Brain microvascular endothelial cell (primary cell): ENCODE measurements at regions not wholly inside any gene's neighbourhood (a gene's known extent, or its start where the extent isn't known, plus 50 kb on each side); places are given as distances from the start of the nearest gene placed in this dataset.

ENCODE experiments used
- DNase-seq: peaks from one replicate; pipeline ENCODE4 v3.0.0-alpha.2; 2020
- H3K27ac ChIP-seq: fragments of 250-450 bp; sonication (Bioruptor Pico); 2 replicates; pipeline ENCODE4 v1.5.1; 2020; ENCODE audit warnings: mild to moderate bottlenecking, moderate library complexity
- H3K27me3 ChIP-seq: fragments of 250-450 bp; sonication (Bioruptor Pico); replicated peaks from 2 replicates; pipeline ENCODE4 v1.5.1; 2020; ENCODE audit warnings: mild to moderate bottlenecking
- H3K36me3 ChIP-seq: fragments of 250-450 bp; sonication (Bioruptor Pico); replicated peaks from 2 replicates; pipeline ENCODE4 v1.5.1; 2020; ENCODE audit warnings: mild to moderate bottlenecking
- H3K4me3 ChIP-seq: 2 replicates; pipeline ENCODE4 v1.5.1; 2011; ENCODE audit warnings: low read depth, mild to moderate bottlenecking, control low read depth, low read length, moderate library complexity
- in situ Hi-C: cut with HindIII; loops from 2 replicates; pipeline ENCODE4 v1.10.0; 2017; ENCODE audit warnings: low sequenced_read_pairs, low pct_ligation_motif_present
- TF ChIP-seq, protein P1 (sequence below): IDR thresholded peaks from 2 replicates; pipeline ENCODE4 v1.5.1; 2011; ENCODE audit warnings: low read depth, mild to moderate bottlenecking, moderate library complexity, low read length, control low read depth, inconsistent platforms; ENCODE audit errors: missing control alignments

DNA sequence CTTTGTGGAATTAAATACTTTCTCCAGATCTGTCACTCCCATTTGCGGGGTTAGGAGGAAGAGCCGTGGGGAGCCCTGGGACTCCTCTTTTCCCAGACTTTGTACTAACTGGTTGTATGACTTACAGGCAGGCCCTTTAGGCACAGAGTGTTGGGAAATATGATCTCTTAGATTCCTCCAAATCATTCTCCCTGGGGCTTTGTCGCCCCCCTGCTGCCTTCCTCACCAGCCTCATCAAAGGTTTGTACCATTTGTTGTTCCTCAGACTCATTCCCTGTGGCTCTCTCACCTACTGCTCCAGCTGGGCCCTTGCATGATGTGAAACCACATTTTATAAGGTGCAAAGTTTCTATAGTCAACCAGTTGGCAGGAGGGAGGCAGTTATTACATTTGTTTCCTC, 56.4 kb downstream of the CRYGS start:
- TF ChIP-seq, protein P1, sequence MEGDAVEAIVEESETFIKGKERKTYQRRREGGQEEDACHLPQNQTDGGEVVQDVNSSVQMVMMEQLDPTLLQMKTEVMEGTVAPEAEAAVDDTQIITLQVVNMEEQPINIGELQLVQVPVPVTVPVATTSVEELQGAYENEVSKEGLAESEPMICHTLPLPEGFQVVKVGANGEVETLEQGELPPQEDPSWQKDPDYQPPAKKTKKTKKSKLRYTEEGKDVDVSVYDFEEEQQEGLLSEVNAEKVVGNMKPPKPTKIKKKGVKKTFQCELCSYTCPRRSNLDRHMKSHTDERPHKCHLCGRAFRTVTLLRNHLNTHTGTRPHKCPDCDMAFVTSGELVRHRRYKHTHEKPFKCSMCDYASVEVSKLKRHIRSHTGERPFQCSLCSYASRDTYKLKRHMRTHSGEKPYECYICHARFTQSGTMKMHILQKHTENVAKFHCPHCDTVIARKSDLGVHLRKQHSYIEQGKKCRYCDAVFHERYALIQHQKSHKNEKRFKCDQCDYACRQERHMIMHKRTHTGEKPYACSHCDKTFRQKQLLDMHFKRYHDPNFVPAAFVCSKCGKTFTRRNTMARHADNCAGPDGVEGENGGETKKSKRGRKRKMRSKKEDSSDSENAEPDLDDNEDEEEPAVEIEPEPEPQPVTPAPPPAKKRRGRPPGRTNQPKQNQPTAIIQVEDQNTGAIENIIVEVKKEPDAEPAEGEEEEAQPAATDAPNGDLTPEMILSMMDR, result no peak

DNA sequence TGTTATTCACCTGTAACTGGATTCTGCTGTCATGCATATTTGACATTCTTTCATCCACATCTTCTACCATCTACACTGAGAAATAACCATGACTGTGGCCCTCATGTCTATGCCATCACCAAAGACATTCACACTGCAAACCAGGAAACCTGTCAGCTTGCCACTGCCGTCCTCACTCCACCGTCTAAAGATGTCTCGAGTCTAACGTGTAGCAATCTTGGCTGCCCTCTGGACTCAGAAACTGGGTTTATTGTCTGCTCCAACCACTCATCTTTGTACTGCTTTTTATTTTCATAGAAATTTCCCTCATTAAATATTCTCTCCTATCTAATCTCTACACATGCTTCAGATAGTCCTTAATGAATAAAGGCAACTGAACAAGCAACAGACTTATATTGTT, 57.1 kb downstream of the CRYGS start:
- DNase-seq, result no peak
- in situ Hi-C loops, result no loop called here
- TF ChIP-seq, protein P1, result no peak
- H3K27ac ChIP-seq, result no peak overlapping the region
- no peaks in the 10 kb centered on the region for H3K36me3 ChIP-seq
- no peak overlapping the region for H3K4me3 ChIP-seq
- H3K27me3 ChIP-seq, result no peaks in the 10 kb centered on the region

More for the DNA sequence above, 56.4 kb downstream of the CRYGS start:
- H3K27me3 ChIP-seq, result peaks cover 2% of the 10 kb centered on the region
- H3K36me3 ChIP-seq, result no peaks in the 10 kb centered on the region
- in situ Hi-C loops, result no loop called here
- no peak overlapping the region for H3K4me3 ChIP-seq
- H3K27ac ChIP-seq, result no peak overlapping the region
- DNase-seq, result no peak

DNA sequence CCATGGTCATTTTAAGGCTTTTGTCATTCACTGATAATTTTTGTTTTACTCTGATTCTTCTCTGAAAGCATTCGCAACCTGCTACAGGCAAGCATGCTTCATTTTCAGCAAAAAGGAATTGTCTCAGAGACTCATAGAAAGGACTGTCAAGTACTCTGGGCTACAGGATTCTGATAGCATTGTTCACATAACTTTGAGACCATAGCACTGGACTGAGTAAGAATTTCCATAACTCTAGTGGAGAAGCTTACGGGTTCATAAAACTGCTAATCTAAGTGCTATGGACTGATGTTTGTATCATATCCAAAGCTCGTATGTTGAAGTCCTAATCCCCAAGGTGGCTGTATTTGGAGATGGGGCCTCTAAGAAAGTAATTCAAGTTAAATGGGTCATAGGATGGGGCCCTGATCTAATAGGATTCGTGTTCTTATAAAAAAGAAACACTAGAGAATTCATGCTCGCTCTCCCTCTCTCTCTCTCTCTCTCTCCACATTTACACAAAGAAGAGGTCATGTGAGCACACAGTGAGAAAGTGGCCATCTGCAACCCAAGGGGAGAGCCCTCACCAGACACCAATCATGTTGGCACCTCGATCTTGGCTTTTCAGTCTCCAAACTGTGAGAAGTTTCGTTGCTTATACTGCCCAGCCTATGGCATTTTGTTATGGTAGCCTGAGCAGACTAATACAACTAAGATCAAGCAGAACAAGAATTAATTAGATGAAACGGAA, 60.4 kb downstream of the CRYGS start:
- H3K36me3 ChIP-seq, result no peaks in the 10 kb centered on the region
- no peak overlapping the region for H3K27ac ChIP-seq
- TF ChIP-seq, protein P1, result no peak
- H3K4me3 ChIP-seq, result no peak overlapping the region
- in situ Hi-C loops, result no loop called here
- no peak for DNase-seq
- no peaks in the 10 kb centered on the region for H3K27me3 ChIP-seq

DNA sequence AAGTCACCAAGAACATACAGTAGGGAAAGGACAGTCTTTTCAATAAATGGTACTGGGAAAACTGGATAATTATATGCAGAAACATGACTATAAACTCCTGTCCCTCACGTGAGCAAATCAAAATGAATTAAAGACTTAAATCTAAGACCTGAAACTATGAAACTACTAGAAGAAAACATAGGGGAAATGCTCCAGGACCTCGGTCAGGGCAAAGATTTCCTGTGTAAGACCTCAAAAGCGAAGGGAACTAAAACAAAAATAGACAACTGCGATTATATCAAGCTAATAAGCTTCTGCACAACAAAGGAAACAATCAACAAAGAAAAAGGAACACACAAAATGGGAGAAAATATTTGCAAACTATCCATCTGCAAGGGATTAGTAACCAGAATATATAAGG, 62.7 kb downstream of the CRYGS start:
- no peak for DNase-seq
- H3K4me3 ChIP-seq, result no peak overlapping the region
- H3K27me3 ChIP-seq, result no peaks in the 10 kb centered on the region
- in situ Hi-C loops, result no loop called here
- no peak overlapping the region for H3K27ac ChIP-seq
- TF ChIP-seq, protein P1, result no peak
- no peaks in the 10 kb centered on the region for H3K36me3 ChIP-seq

DNA sequence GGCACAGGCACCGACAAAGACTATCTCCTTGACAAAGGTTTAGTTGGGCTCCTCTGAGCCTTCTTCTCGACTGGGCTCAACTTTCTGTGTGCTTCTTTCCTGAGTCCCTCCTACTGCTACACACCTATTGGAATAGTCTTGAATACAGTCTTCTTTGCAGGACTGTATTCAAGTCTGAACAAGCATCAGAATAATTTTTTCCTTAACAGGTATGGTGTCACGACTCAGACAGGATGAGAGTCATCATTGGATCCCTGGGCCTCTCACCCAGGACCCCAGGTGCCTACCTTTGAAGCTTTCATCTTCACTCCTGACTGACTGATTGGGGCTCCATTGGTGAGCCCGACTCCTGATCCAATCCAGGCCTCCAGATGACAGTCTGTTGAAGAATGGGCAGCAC, 66.3 kb downstream of the CRYGS start:
- in situ Hi-C loops, result no loop called here
- TF ChIP-seq, protein P1, result no peak
- DNase-seq, result no peak
- H3K4me3 ChIP-seq, result no peak overlapping the region
- no peak overlapping the region for H3K27ac ChIP-seq
- H3K36me3 ChIP-seq, result no peaks in the 10 kb centered on the region
- H3K27me3 ChIP-seq, result no peaks in the 10 kb centered on the region

GRCh38 chr3:186477033-186477432, 67.1 kb downstream of the CRYGS start:
- no peaks in the 10 kb centered on the region for H3K27me3 ChIP-seq
- no peaks in the 10 kb centered on the region for H3K36me3 ChIP-seq
- no peak overlapping the region for H3K4me3 ChIP-seq
- in situ Hi-C loops, result no loop called here
- DNase-seq, result no peak
- TF ChIP-seq, protein P1, result no peak
- no peak overlapping the region for H3K27ac ChIP-seq
